ENCODE measurements at regions not wholly inside any gene's neighbourhood (a gene's known extent, or its start where the extent isn't known, plus 50 kb on each side); places are given as distances from the start of the nearest gene placed in this dataset.

- TF ChIP-seq GATA3 (IDR thresholded peaks at IDR 0.05; ENCODE audit: low read depth, low read length) (no peak), GATA2 (IDR thresholded peaks at IDR 0.05; ENCODE audit: low read depth, low read length) (no peak)
Measured at GRCh38 chr22:49155039-49155769, 672.5 kb downstream of the BRD1 start.

- TF ChIP-seq GATA2 (IDR thresholded peaks at IDR 0.05; ENCODE audit: low read depth, low read length), result no peak
- no peak for TF ChIP-seq GATA3 (IDR thresholded peaks at IDR 0.05; ENCODE audit: low read depth, low read length)
Measured at GRCh38 chr22:49154433-49154832, 673.2 kb downstream of the BRD1 start.

- TF ChIP-seq GATA2 (IDR thresholded peaks at IDR 0.05; ENCODE audit: low read depth, low read length) (no peak), GATA3 (IDR thresholded peaks at IDR 0.05; ENCODE audit: low read depth, low read length) (no peak)
Measured at GRCh38 chr22:49153921-49154320, 673.8 kb downstream of the BRD1 start.

- TF ChIP-seq GATA2 (IDR thresholded peaks at IDR 0.05; ENCODE audit: low read depth, low read length), result no peak
- no peak for TF ChIP-seq GATA3 (IDR thresholded peaks at IDR 0.05; ENCODE audit: low read depth, low read length)
Measured at GRCh38 chr22:49152939-49153770, 674.5 kb downstream of the BRD1 start.

- TF ChIP-seq GATA3 (IDR thresholded peaks at IDR 0.05; ENCODE audit: low read depth, low read length), result no peak
- TF ChIP-seq GATA2 (IDR thresholded peaks at IDR 0.05; ENCODE audit: low read depth, low read length), result peak; percentile 26; the same call in 1 of the 2 replicates
Measured at GRCh38 chr22:49152127-49152938, 675.3 kb downstream of the BRD1 start.

- TF ChIP-seq GATA2 (IDR thresholded peaks at IDR 0.05; ENCODE audit: low read depth, low read length) (no peak), GATA3 (IDR thresholded peaks at IDR 0.05; ENCODE audit: low read depth, low read length) (no peak)
Measured at GRCh38 chr22:49151256-49152126, 676.2 kb downstream of the BRD1 start.

GRCh38 chr22:49150801-49151221, 676.9 kb downstream of the BRD1 start:
- TF ChIP-seq GATA3 (IDR thresholded peaks at IDR 0.05; ENCODE audit: low read depth, low read length) (no peak), GATA2 (IDR thresholded peaks at IDR 0.05; ENCODE audit: low read depth, low read length) (no peak)

GRCh38 chr22:49149721-49150608, 677.7 kb downstream of the BRD1 start:
- no peak for TF ChIP-seq GATA3 (IDR thresholded peaks at IDR 0.05; ENCODE audit: low read depth, low read length)
- TF ChIP-seq GATA2 (IDR thresholded peaks at IDR 0.05; ENCODE audit: low read depth, low read length), result no peak

- TF ChIP-seq GATA2 (IDR thresholded peaks at IDR 0.05; ENCODE audit: low read depth, low read length) (no peak), GATA3 (IDR thresholded peaks at IDR 0.05; ENCODE audit: low read depth, low read length) (no peak)
Measured at GRCh38 chr22:49148895-49149418, 678.7 kb downstream of the BRD1 start.

GRCh38 chr22:49147617-49148175, 680.0 kb downstream of the BRD1 start:
- TF ChIP-seq GATA3 (IDR thresholded peaks at IDR 0.05; ENCODE audit: low read depth, low read length) (no peak), GATA2 (IDR thresholded peaks at IDR 0.05; ENCODE audit: low read depth, low read length) (no peak)

- no peak for TF ChIP-seq GATA3 (IDR thresholded peaks at IDR 0.05; ENCODE audit: low read depth, low read length)
- TF ChIP-seq GATA2 (IDR thresholded peaks at IDR 0.05; ENCODE audit: low read depth, low read length), result no peak
Measured at GRCh38 chr22:49147171-49147570, 680.5 kb downstream of the BRD1 start.

- TF ChIP-seq GATA2 (IDR thresholded peaks at IDR 0.05; ENCODE audit: low read depth, low read length) (no peak), GATA3 (IDR thresholded peaks at IDR 0.05; ENCODE audit: low read depth, low read length) (no peak)
Measured at GRCh38 chr22:49146511-49146910, 681.2 kb downstream of the BRD1 start.
